DOHH2 (cell line): ENCODE measurements at regions not wholly inside any gene's neighbourhood (a gene's known extent, or its start where the extent isn't known, plus 50 kb on each side); places are given as distances from the start of the nearest gene placed in this dataset.

ENCODE experiments used
- CTCF ChIP-seq: fragments of 200-600 bp; sonication (generic); IDR thresholded peaks from one replicate; pipeline ENCODE4 v1.5.1; 2014; ENCODE audit warnings: antibody characterized with exemption, mild to moderate bottlenecking, low read depth, low read length; ENCODE audit not compliant: poor library complexity, severe bottlenecking
- EZH2phosphoT487 ChIP-seq: fragments of 200-600 bp; sonication (generic); IDR thresholded peaks from 2 replicates; pipeline ENCODE4 v1.6.1; 2017; ENCODE audit warnings: borderline replicate concordance, mild to moderate bottlenecking, antibody characterized with exemption, low read length, moderate library complexity, mixed read lengths

DNA sequence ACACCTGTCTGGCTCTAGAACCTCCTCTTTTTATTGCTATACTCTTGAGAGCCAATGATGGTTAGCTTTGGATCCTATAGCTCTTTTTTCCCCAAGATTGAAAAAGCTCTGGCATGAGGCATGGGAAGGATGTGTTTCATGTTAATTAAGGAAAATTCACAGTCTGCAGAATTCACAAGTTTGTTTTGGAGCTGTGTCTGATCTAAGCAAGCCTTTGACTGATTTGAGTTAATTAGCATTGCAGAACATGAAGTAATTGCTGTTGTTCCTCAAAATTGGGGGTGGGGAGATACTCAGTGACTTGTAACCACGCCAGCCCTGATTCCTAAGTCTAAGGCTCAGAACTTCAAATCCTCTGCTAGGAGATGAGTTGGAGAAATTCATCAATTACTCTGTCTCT, 205.0 kb downstream of the SUDS3 start:
- TF ChIP-seq CTCF: no peak
- TF ChIP-seq EZH2phosphoT487: no peak
